Fibroblast of skin of left quadriceps (primary cell): ENCODE measurements at regions not wholly inside any gene's neighbourhood (a gene's known extent, or its start where the extent isn't known, plus 50 kb on each side); places are given as distances from the start of the nearest gene placed in this dataset.
"Not testable (repeated sequence)": the region's sequence is repeated elsewhere in the genome, so short reads cannot be mapped to it uniquely, and the experiment has no call there.

Experiments used
- DNase-seq, 2 experiments: peaks; one replicate each; pipeline ENCODE4 v3.0.0-alpha.2; 2013; ENCODE audit warnings: low read depth in 2 of 2

- no peak for DNase-seq
Observed at GRCh38 chr22:49394116-49394785, 433.4 kb downstream of the BRD1 start.

GRCh38 chr22:49393526-49393925 lies 434.1 kb downstream of the BRD1 start:
- DNase-seq = no peak

GRCh38 chr22:49392841-49393510 lies 434.7 kb downstream of the BRD1 start:
- no peak for DNase-seq

- DNase-seq = no peak
Observed at GRCh38 chr22:49392247-49392646, 435.4 kb downstream of the BRD1 start.

- DNase-seq = no peak
Observed at GRCh38 chr22:49391436-49391835, 436.2 kb downstream of the BRD1 start.

- no peak for DNase-seq
Observed at GRCh38 chr22:49390954-49391353, 436.7 kb downstream of the BRD1 start.

- DNase-seq = not testable (repeated sequence)
Observed at GRCh38 chr22:49383909-49384308, 443.8 kb downstream of the BRD1 start.

- no peak for DNase-seq
Observed at GRCh38 chr22:49382451-49382735, 445.3 kb downstream of the BRD1 start.

- no peak for DNase-seq
Observed at GRCh38 chr22:49381595-49382450, 445.9 kb downstream of the BRD1 start.

GRCh38 chr22:49380828-49381114 lies 446.9 kb downstream of the BRD1 start:
- DNase-seq = no peak

GRCh38 chr22:49380095-49380827 lies 447.4 kb downstream of the BRD1 start:
- no peak for DNase-seq

GRCh38 chr22:49377306-49377705 lies 450.4 kb downstream of the BRD1 start:
- no peak for DNase-seq

GRCh38 chr22:49373801-49374226 lies 453.9 kb downstream of the BRD1 start:
- DNase-seq = no peak

GRCh38 chr22:49373289-49373666 lies 454.4 kb downstream of the BRD1 start:
- DNase-seq = no peak

- DNase-seq = no peak
Observed at GRCh38 chr22:49372530-49373288, 455.0 kb downstream of the BRD1 start.

- no peak for DNase-seq
Observed at GRCh38 chr22:49372111-49372529, 455.6 kb downstream of the BRD1 start.

- DNase-seq = no peak
Observed at GRCh38 chr22:49371325-49372110, 456.2 kb downstream of the BRD1 start.

- DNase-seq = no peak
Observed at GRCh38 chr22:49370627-49371301, 456.9 kb downstream of the BRD1 start.

GRCh38 chr22:49369726-49370626 lies 457.7 kb downstream of the BRD1 start:
- DNase-seq = no peak
